Liver (tissue), 8 donors: ENCODE measurements at regions not wholly inside any gene's neighbourhood (a gene's known extent, or its start where the extent isn't known, plus 50 kb on each side); places are given as distances from the start of the nearest gene placed in this dataset.

Experiments used
- DNase-seq: peaks from one replicate; pipeline ENCODE4 v3.0.0-alpha.2; 2017; ENCODE audit warnings: low spot score
- H3K27ac ChIP-seq, 2 donors: one replicate each; pipeline ENCODE4 v1.7.0; 2013; ENCODE audit warnings: inconsistent platforms in 2 of 2, low read length in 2 of 2, control low read depth in 1 of 2, low read depth in 1 of 2, mild to moderate bottlenecking in 1 of 2
- H3K27me3 ChIP-seq, 4 donors: one replicate each; pipeline versions ENCODE4 v1.6.1 to v1.7.0; 2013; ENCODE audit warnings: low read length in 3 of 4, inconsistent platforms in 1 of 4, mild to moderate bottlenecking in 1 of 4, moderate library complexity in 1 of 4; ENCODE audit not compliant: control insufficient read depth in 4 of 4, insufficient read depth in 4 of 4
- H3K36me3 ChIP-seq, 4 donors: one replicate each; pipeline versions ENCODE4 v1.6.1 to v1.7.0; 2013; ENCODE audit warnings: low read length in 3 of 4, mild to moderate bottlenecking in 3 of 4, low read depth in 1 of 4, moderate library complexity in 1 of 4; ENCODE audit not compliant: control insufficient read depth in 4 of 4, insufficient read depth in 3 of 4
- H3K4me1 ChIP-seq, 4 donors: one replicate each; pipeline versions ENCODE4 v1.6.1 to v1.7.0; 2013; ENCODE audit warnings: low read length in 3 of 4, mild to moderate bottlenecking in 3 of 4, moderate library complexity in 1 of 4; ENCODE audit not compliant: control insufficient read depth in 4 of 4, insufficient read depth in 4 of 4
- H3K4me3 ChIP-seq, 3 donors: one replicate each; pipeline versions ENCODE4 v1.6.1 to v1.7.0; 2013; ENCODE audit warnings: low read length in 3 of 3, control low read depth in 1 of 3, low read depth in 1 of 3, mild to moderate bottlenecking in 1 of 3
- H3K9ac ChIP-seq, 2 donors: one replicate each; pipeline ENCODE4 v1.7.0; 2013; ENCODE audit warnings: low read length in 2 of 2, mild to moderate bottlenecking in 2 of 2, moderate library complexity in 2 of 2, control low read depth in 1 of 2, low read depth in 1 of 2
- H3K9me3 ChIP-seq, 4 donors: one replicate each; pipeline versions ENCODE4 v1.6.1 to v1.7.0; 2013; ENCODE audit warnings: low read length in 3 of 4; ENCODE audit not compliant: control insufficient read depth in 4 of 4
- ATF3 ChIP-seq: IDR thresholded peaks from 2 replicates; pipeline ENCODE4 v1.6.1; 2016; ENCODE audit warnings: antibody characterized with exemption
- CTCF ChIP-seq: fragments of 150-350 bp; IDR thresholded peaks from 2 replicates; pipeline ENCODE4 v1.5.1; 2017; ENCODE audit warnings: improper control_type of control experiment, low read depth, low read length; ENCODE audit not compliant: missing input control
- EGR1 ChIP-seq, 2 donors: IDR thresholded peaks; 2 replicates each; pipeline ENCODE4 v1.6.1; 2016 to 2018; ENCODE audit warnings: antibody characterized with exemption in 2 of 2, low read depth in 2 of 2
- FOXA1 ChIP-seq: IDR thresholded peaks from 2 replicates; pipeline ENCODE4 v1.6.1; 2016; ENCODE audit warnings: antibody characterized with exemption
- FOXA2 ChIP-seq: IDR thresholded peaks from 2 replicates; pipeline ENCODE4 v1.6.1; 2016; ENCODE audit warnings: antibody characterized with exemption
- GABPA ChIP-seq, 2 donors: IDR thresholded peaks in 1 of 2; conservative IDR thresholded peaks in 1 of 2; 2 replicates each; pipeline ENCODE4 v1.6.1; 2016; ENCODE audit warnings: antibody characterized with exemption in 2 of 2, mild to moderate bottlenecking in 1 of 2, moderate library complexity in 1 of 2
- HNF4A ChIP-seq, 2 donors: conservative IDR thresholded peaks; 2 replicates each; pipeline ENCODE4 v1.6.1; 2016; ENCODE audit warnings: antibody characterized with exemption in 2 of 2, mild to moderate bottlenecking in 2 of 2
- HNF4G ChIP-seq: IDR thresholded peaks from 2 replicates; pipeline ENCODE4 v1.6.1; 2016; ENCODE audit warnings: antibody characterized with exemption
- JUND ChIP-seq, 2 donors: IDR thresholded peaks; 2 replicates each; pipeline ENCODE4 v1.6.1; 2016; ENCODE audit warnings: antibody characterized with exemption in 2 of 2
- MAX ChIP-seq: IDR thresholded peaks from 2 replicates; pipeline ENCODE4 v1.6.1; 2016; ENCODE audit warnings: antibody characterized with exemption
- NR2F2 ChIP-seq: IDR thresholded peaks from 2 replicates; pipeline ENCODE4 v1.6.1; 2016; ENCODE audit warnings: antibody characterized with exemption
- RAD21 ChIP-seq, 2 donors: IDR thresholded peaks; 2 replicates each; pipeline ENCODE4 v1.6.1; 2016; ENCODE audit warnings: antibody characterized with exemption in 2 of 2, mild to moderate bottlenecking in 2 of 2
- REST ChIP-seq: IDR thresholded peaks from 2 replicates; pipeline ENCODE4 v1.6.1; 2016; ENCODE audit warnings: antibody characterized with exemption, mild to moderate bottlenecking
- RXRA ChIP-seq, 2 donors: IDR thresholded peaks; 2 replicates each; pipeline ENCODE4 v1.6.1; 2017 to 2018; ENCODE audit warnings: antibody characterized with exemption in 2 of 2, mild to moderate bottlenecking in 1 of 2
- SP1 ChIP-seq: IDR thresholded peaks from 2 replicates; pipeline ENCODE4 v1.6.1; 2018; ENCODE audit warnings: antibody characterized with exemption, mild to moderate bottlenecking
- TAF1 ChIP-seq: conservative IDR thresholded peaks from 2 replicates; pipeline ENCODE4 v1.6.1; 2016; ENCODE audit warnings: antibody characterized with exemption, mild to moderate bottlenecking
- YY1 ChIP-seq: IDR thresholded peaks from 2 replicates; pipeline ENCODE4 v1.6.1; 2016; ENCODE audit warnings: antibody characterized with exemption, mild to moderate bottlenecking
- ZBTB33 ChIP-seq: IDR thresholded peaks from 2 replicates; pipeline ENCODE4 v1.6.1; 2016; ENCODE audit warnings: antibody characterized with exemption
- WGBS: extraction: QIAGEN DNeasy Blood & Tissue Kit; methylation state at CpG from one replicate; pipeline ENCODE4 v1.1.7; 2013; 5-methylcytosine and 5-hydroxymethylcytosine counted together
- donor health status: healthy.
- donor health status: healthy.
- donor health status: healthy.
- donor health status: healthy.
- donor health status: healthy.

GRCh38 chr11:122030286-122030685 lies 85.7 kb downstream of the BLID start:
- TF ChIP-seq TAF1 (no peak), SP1 (no peak), MAX (no peak), EGR1 (IDR thresholded peaks at IDR 0.05; ENCODE audit: low read depth in 2 of 2) (no peak), HNF4G (no peak), GABPA (IDR thresholded peaks at IDR 0.05 in 1 of 2, conservative IDR thresholded peaks at IDR 0.05 in 1 of 2) (no peak), YY1 (no peak), REST (no peak), ATF3 (no peak), FOXA1 (no peak), HNF4A (conservative IDR thresholded peaks at IDR 0.05) (no peak), NR2F2 (no peak), RAD21 (IDR thresholded peaks at IDR 0.05) (no peak)
- 78% methylated on average over 3 of the region's 3 CpGs for WGBS

GRCh38 chr11:122028545-122028944 lies 87.5 kb downstream of the BLID start:
- Histone ChIP-seq H3K4me1 (no peaks in the 10 kb centered on the region), H3K27me3 (no peaks in the 10 kb centered on the region)
- 73% methylated on average over 4 of the region's 4 CpGs for WGBS

More at GRCh38 chr11:122030286-122030685, 85.7 kb downstream of the BLID start:
- Histone ChIP-seq H3K9ac (no peak overlapping the region), H3K9me3 (peaks cover 0 to 1% (median 0%) of the 10 kb centered on the region in 4 donors), H3K27me3 (no peaks in the 10 kb centered on the region), H3K36me3 (no peaks in the 10 kb centered on the region), H3K27ac (no peak overlapping the region), H3K4me1 (no peaks in the 10 kb centered on the region), H3K4me3 (no peak overlapping the region)
- DNase-seq = no peak

More at GRCh38 chr11:122028545-122028944, 87.5 kb downstream of the BLID start:
- no peaks in the 10 kb centered on the region for H3K36me3 ChIP-seq
- no peak overlapping the region for H3K4me3 ChIP-seq
- TF ChIP-seq FOXA1 = no peak
- TF ChIP-seq EGR1 (IDR thresholded peaks at IDR 0.05; ENCODE audit: low read depth in 2 of 2) = no peak
- TF ChIP-seq REST = no peak
- TF ChIP-seq FOXA2 = no peak
- TF ChIP-seq YY1 = no peak
- TF ChIP-seq CTCF = no peak
- no peak for TF ChIP-seq ATF3
- no peak for TF ChIP-seq ZBTB33
- no peak for TF ChIP-seq TAF1
- no peak for TF ChIP-seq SP1
- TF ChIP-seq HNF4G = no peak
- no peak for TF ChIP-seq NR2F2
- TF ChIP-seq RXRA (IDR thresholded peaks at IDR 0.05) = no peak
- no peak for TF ChIP-seq JUND (IDR thresholded peaks at IDR 0.05)
- no peak for TF ChIP-seq HNF4A (conservative IDR thresholded peaks at IDR 0.05)
- no peak overlapping the region for H3K27ac ChIP-seq
- H3K9me3 ChIP-seq = peaks cover 0 to 1% (median 0%) of the 10 kb centered on the region in 4 donors
- H3K9ac ChIP-seq = no peak overlapping the region
- DNase-seq = no peak
